GM13976 (cell line): ENCODE measurements at regions not wholly inside any gene's neighbourhood (a gene's known extent, or its start where the extent isn't known, plus 50 kb on each side); places are given as distances from the start of the nearest gene placed in this dataset.
"Not testable (repeated sequence)": the region's sequence is repeated elsewhere in the genome, so short reads cannot be mapped to it uniquely, and the experiment has no call there.

ENCODE experiments used
- DNase-seq: peaks from one replicate; pipeline ENCODE4 v3.0.0; 2012; ENCODE audit warnings: low spot score
- in situ Hi-C: fragments of 300-500 bp; cut with MboI; formaldehyde crosslinking; loops from one replicate; pipeline ENCODE4 v1.12.0; 2022; ENCODE audit warnings: low sequenced_read_pairs, mixed read lengths, inconsistent platforms; ENCODE audit not compliant: unreplicated experiment
- TF ChIP-seq, protein P1 (sequence below): IDR thresholded peaks from 2 replicates; pipeline ENCODE4 v1.5.1; 2012; ENCODE audit warnings: borderline replicate concordance, mild to moderate bottlenecking; ENCODE audit not compliant: insufficient read depth; ENCODE audit errors: extremely low read depth, missing control alignments, control extremely low read depth

DNA sequence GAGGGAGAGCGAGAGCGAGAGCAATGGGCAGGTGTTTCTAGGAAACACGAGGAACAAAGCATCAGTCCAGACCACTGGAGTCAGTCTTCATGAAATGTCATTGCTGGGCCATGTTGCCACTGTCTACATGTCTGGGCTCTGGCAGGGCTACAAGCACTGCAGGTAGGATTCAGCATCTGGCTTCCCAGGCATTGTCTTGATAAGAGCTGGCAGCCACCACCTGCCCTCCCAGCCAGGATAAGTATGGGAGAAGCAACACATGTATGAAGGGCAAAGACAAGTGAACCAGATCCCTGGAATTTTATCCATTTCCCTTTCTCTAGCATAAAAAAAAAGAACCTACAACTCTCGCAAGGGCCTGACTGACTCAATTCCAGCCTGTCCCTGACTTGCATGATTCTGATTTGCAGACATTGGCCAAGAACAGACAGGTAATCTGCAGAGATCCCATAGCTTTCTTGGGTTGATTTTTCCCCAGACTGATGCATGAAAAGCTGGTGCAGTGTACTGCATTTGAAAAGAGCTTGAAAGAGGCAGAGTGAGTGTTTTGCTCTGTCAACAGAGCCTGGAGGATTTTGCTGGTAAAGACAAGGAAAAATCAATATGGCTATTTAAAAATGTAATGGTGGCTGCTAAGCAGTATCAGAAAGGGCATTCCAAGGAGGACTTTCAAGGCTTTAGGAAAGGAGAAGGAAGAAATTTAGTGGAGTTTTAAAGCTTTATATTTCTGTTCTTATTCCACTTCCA, 157.2 kb upstream of the MYRIP start:
- no peak for DNase-seq
- TF ChIP-seq, protein P1, sequence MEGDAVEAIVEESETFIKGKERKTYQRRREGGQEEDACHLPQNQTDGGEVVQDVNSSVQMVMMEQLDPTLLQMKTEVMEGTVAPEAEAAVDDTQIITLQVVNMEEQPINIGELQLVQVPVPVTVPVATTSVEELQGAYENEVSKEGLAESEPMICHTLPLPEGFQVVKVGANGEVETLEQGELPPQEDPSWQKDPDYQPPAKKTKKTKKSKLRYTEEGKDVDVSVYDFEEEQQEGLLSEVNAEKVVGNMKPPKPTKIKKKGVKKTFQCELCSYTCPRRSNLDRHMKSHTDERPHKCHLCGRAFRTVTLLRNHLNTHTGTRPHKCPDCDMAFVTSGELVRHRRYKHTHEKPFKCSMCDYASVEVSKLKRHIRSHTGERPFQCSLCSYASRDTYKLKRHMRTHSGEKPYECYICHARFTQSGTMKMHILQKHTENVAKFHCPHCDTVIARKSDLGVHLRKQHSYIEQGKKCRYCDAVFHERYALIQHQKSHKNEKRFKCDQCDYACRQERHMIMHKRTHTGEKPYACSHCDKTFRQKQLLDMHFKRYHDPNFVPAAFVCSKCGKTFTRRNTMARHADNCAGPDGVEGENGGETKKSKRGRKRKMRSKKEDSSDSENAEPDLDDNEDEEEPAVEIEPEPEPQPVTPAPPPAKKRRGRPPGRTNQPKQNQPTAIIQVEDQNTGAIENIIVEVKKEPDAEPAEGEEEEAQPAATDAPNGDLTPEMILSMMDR = no peak
- in situ Hi-C loops = no loop called here

DNA sequence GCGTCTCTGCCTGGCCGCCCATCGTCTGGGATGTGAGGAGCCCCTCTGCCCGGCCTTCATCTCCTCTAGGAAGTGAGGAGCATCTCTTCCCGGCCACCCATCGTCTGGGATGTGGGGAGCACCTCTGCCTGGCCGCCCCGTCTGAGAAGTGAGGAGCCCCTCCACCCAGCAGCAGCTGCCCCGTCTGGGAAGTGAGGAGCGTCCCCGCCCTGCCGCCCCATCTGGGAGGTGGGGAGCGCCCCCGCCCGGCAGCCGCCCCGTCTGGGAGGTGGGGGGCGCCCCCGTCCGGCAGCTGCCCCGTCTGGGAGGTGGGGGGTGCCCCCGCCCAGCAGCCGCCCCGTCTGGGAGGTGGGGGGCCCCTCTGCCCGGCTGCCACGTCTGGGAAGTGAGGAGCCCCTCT, 153.7 kb upstream of the MYRIP start:
- in situ Hi-C loops, DNase-seq: not testable (repeated sequence)

DNA sequence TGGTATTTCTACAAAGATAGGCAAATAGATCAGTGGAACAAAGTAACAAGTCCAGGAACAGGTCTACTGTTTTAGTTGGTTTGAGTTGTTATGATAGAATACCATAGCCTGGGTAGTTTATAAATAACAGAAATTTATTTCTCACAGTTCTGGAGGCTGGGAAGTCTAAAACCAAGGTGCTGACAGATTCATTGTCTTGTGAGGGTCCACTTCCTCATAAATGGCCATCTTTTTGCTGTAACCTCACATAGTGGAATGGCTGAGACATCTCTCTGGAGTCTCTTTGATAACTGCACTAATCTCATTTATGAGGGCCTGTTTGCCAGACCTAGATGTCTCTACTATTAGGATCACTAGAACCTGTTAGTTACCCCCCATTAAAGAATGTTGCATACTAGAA, 152.3 kb upstream of the MYRIP start:
- TF ChIP-seq, protein P1 = no peak
- no peak for DNase-seq
- in situ Hi-C loops = no loop called here

DNA sequence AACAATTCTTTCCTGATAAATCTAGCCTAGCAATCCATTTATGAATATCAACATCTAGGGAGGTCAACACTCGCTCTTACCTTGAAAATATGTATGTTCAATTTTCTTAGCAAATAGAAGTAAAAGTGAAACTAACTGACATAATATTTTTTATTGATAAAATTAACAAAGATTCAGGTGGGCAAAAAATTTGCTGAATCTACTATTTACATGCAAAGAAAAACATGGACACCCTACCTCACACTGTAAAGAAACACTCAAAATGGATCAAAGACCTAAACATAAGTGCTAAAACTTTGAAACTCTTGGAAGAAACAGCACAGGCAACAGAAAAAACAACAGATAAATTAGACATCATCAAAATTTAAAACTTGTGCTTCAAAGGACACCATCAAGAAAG, 151.6 kb upstream of the MYRIP start:
- in situ Hi-C loops = no loop called here
- TF ChIP-seq, protein P1 = no peak
- no peak for DNase-seq

DNA sequence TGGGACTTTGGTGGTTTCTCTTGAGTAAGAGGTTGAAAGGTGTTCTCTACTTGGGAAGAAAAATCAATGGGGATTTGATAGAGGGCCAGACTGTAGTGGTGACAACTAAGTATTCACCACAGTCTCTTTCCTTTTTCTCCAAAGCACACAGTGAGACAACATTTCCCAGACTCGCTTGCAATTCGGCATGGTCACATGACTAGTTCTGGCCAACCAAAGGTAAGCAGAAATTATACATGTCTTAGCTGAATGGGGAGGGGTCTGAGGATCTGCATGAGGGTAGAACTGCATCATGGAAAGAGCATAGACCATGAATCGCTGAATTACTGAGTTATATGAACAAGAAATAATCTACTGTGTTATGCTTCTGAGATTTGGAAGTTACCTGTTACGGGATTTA, 144.5 kb upstream of the MYRIP start:
- no peak for DNase-seq
- TF ChIP-seq, protein P1 = no peak
- in situ Hi-C loops = no loop called here

DNA sequence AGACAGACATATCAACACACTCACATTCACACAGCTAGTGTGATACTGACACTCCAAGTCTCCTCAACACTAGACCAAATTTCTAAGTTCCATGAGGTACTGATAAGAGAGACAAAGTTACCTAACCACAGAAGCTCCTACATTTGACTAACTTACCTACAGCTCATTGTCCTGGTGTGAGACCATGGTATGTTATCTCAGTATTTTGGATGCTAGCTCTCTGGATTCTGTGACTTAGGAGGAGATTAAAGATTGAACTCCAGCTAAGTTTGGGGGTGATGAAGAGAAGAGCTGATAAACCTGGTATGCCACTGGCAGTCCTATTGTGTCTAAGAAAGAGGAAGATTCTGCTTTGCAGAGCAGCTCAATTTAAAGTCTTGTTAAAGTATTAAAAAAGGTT, 144.0 kb upstream of the MYRIP start:
- TF ChIP-seq, protein P1 = no peak
- no peak for DNase-seq
- in situ Hi-C loops = no loop called here

DNA sequence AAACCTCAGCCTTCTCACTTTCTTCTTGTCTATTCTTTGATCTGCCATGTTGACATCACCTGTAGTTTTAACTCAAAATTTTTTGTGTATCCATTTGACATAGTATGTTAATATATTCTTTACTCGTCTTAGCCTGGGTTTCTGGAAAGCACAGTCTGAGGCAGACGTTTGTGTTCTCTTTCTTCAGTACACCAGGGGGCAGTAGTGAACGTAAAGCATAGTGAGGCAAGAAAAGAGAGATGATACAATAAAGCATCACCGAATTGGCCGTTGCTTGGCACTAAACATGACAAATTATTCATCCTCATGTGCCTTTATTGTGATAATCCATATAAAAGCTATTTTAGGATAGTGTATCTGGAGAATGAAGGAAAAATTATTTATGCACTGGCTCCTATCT, 141.0 kb upstream of the MYRIP start:
- in situ Hi-C loops = no loop called here
- TF ChIP-seq, protein P1 = peak; percentile 44
- DNase-seq = no peak
